Mucosa of descending colon (tissue), 3 donors: ENCODE measurements at regions not wholly inside any gene's neighbourhood (a gene's known extent, or its start where the extent isn't known, plus 50 kb on each side); places are given as distances from the start of the nearest gene placed in this dataset.

ENCODE experiments used
- ATAC-seq: fragments of 200-7000 bp; cut with Tn5 transposase; one replicate; pipeline ENCODE4 v1.9.1; 2020; ENCODE audit warnings: mild to moderate bottlenecking, moderate library complexity
- DNase-seq, 3 donors: peaks; one replicate each; pipeline ENCODE4 v3.0.0-alpha.2; 2020
- H3K36me3 ChIP-seq: fragments of 200-600 bp; one replicate; pipeline ENCODE4 v1.8.0; 2021; ENCODE audit warnings: low read depth, mild to moderate bottlenecking
- H3K4me1 ChIP-seq: fragments of 200-600 bp; one replicate; pipeline ENCODE4 v1.8.0; 2021; ENCODE audit warnings: low read depth, mild to moderate bottlenecking
- H3K4me3 ChIP-seq: fragments of 200-600 bp; one replicate; pipeline ENCODE4 v1.8.0; 2021; ENCODE audit warnings: mild to moderate bottlenecking
- H3K9me3 ChIP-seq: fragments of 200-600 bp; one replicate; pipeline ENCODE4 v1.8.0; 2021; ENCODE audit warnings: mild to moderate bottlenecking
- intact Hi-C, 2 donors: fragments of 100-400 bp; cut with DNase I in 1 of 2; cut with micrococcal nuclease in 1 of 2; formaldehyde crosslinking; loops; one replicate each; pipeline versions ENCODE4 v1.11.0 to v1.11.1; 2022; cut with DNase I, micrococcal nuclease
- TF ChIP-seq, protein P1 (sequence below): fragments of 200-600 bp; IDR thresholded peaks from one replicate; pipeline ENCODE4 v1.8.0; 2022; ENCODE audit warnings: antibody characterized with exemption, mild to moderate bottlenecking
- donor health status: DM: no; HTN: no; CAD: no; lungs with moderate emphysema.
- donor health status: DM: no; HTN: no; CAD: no.
- donor health status: DM: no; HTN: yes; CAD: no.

DNA sequence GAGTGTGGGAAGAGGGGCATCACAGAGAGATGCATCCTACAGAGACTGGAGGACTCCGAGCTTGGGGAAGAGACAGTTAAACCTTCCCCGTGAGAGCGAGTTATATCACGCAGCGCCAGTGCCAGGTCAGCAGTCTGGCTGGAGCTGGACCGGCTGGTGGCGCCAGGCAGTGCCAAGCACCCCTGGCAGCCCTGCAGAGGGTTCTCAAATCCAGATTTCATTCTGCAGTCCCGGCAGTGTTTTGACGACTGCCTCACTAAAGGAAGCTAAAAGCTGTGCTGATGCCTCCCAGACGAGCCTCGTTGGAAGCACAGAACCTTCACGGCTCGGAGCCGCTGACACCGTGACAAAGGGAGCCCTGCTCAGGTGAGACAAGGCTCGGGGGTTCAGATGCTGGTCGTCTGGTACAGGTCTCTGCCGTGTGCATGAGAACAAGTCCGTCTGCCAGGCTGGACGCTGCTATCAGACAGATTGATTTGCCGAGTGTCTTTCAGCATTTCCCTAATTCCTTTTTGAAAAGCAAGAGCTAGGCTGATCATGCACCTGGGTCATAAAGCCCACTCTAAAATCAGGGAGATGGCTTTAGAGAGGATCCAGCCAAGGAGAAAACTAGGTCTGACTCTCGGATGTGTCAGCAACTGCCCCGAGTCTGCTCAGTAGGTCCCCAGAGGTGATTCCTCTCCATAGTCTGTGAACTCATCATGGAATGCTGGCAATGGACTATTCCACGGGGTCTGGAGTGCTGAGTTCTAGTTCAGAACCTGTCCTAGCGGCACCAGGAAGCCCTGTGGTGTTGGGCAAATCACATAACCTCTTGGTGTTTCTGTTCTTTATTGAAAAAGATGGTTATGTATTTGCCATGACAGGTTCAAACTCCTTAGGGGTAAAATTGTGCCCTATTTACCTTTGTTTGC, 240.6 kb downstream of the SOX11 start:
- no peaks in the 10 kb centered on the region for H3K36me3 ChIP-seq
- no peaks in the 10 kb centered on the region for H3K4me1 ChIP-seq
- H3K4me3 ChIP-seq: no peak overlapping the region
- peaks cover 8% of the 10 kb centered on the region for H3K9me3 ChIP-seq
- intact Hi-C loops: no loop called here
- DNase-seq (no peak), ATAC-seq (no peak)
- TF ChIP-seq, protein P1, sequence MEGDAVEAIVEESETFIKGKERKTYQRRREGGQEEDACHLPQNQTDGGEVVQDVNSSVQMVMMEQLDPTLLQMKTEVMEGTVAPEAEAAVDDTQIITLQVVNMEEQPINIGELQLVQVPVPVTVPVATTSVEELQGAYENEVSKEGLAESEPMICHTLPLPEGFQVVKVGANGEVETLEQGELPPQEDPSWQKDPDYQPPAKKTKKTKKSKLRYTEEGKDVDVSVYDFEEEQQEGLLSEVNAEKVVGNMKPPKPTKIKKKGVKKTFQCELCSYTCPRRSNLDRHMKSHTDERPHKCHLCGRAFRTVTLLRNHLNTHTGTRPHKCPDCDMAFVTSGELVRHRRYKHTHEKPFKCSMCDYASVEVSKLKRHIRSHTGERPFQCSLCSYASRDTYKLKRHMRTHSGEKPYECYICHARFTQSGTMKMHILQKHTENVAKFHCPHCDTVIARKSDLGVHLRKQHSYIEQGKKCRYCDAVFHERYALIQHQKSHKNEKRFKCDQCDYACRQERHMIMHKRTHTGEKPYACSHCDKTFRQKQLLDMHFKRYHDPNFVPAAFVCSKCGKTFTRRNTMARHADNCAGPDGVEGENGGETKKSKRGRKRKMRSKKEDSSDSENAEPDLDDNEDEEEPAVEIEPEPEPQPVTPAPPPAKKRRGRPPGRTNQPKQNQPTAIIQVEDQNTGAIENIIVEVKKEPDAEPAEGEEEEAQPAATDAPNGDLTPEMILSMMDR: no peak

DNA sequence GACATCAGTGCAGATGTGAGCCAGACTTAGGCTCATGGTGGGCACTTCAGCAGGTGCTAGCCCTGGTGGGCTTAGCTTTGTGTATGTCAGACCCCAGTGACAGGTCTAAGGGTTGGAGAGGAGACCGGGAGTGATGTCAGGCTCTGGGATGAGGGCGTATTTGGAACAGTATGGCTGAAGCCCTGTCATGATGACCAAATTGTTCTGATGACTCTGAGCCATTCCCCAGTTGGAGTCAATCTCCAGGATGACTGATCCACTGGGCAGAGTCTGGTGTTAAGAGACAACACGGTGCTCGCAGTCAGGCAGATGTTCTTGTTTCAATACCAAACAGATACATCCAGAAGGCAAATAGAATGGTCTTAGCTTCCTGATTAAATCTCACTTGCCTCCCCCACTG, 241.5 kb downstream of the SOX11 start:
- H3K4me3 ChIP-seq: no peak overlapping the region
- no peak for DNase-seq
- H3K9me3 ChIP-seq: peaks cover 8% of the 10 kb centered on the region
- ATAC-seq: no peak
- H3K4me1 ChIP-seq: no peaks in the 10 kb centered on the region
- no peaks in the 10 kb centered on the region for H3K36me3 ChIP-seq
- TF ChIP-seq, protein P1: no peak
- intact Hi-C loops: no loop called here

DNA sequence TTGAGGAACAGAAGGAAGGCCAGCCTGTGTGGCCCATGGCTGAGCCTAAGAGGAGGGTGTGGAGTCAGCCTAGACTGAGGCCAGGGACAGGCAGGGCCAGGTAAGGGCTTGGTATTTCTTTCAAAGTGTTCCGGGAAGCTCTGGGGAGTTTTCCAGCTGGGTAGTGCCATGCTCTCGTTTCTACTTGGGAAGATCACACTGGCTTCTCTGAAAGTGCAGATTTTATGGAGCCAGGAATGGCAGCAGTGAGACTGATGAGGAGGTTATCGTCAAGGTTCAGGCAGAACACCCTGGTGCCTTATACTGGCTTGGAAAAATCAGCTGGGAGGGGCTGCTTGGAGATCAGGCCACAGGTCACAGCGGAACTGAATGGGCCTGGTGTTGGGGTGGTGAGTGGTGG, 245.1 kb downstream of the SOX11 start:
- TF ChIP-seq, protein P1: no peak
- Histone ChIP-seq H3K4me3 (no peak overlapping the region), H3K9me3 (peaks cover 3% of the 10 kb centered on the region), H3K36me3 (no peaks in the 10 kb centered on the region), H3K4me1 (no peaks in the 10 kb centered on the region)
- intact Hi-C loops: no loop called here
- ATAC-seq (no peak), DNase-seq (no peak)

DNA sequence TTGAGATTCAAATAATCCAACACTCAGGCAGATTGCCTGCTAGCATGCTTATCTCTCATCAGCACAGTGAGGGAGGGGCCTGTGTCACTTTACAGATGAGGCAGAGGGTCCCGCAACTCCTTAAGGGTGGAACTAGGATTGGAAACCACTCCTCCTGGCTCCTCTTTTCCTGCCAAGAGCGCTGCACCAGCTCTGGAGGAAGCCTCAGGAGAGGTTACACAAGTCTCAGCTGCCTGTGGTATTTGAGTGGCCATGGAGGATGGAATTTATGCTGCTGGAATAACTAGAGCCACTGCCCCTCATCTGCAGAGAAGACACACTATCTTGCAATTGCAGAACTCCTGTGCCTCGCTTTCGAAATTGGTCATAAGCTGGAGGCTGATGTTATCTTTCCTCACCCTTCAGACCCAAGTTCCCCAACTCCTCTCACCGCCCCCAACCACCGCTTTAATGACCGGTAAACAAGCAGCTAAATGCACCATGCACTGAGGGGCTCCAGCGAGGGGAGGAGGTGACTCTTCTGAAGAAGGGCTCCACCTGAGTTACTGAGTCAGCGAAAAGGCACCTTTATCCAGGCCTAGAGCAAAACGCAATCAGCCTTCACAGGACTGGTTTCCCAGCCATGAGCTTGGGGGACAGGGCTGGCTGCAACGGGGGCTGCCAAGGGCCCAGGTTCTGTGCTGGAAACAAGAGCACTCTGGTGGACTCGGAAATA, 245.8 kb downstream of the SOX11 start:
- H3K4me3 ChIP-seq: no peak overlapping the region
- DNase-seq (no peak), ATAC-seq (no peak)
- no peaks in the 10 kb centered on the region for H3K36me3 ChIP-seq
- intact Hi-C loops: no loop called here
- TF ChIP-seq, protein P1: no peak
- H3K9me3 ChIP-seq: peaks cover 4% of the 10 kb centered on the region
- no peaks in the 10 kb centered on the region for H3K4me1 ChIP-seq

DNA sequence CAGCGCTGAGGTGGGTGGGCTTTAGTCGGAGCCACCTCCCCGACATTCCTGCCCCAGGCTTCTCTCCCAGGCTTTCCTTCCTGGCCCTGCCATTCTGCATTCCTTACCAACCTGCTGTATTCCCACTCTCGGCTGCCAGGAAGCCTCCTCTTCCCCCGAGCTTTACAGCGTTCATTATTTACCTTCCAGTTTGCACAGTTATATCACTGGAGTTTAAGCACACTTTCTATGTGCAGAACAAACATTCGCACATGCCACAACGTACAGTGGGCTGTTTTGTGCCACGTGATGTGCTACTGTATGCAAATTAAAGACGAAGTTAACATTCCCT, 246.3 kb downstream of the SOX11 start:
- H3K4me3 ChIP-seq: no peak overlapping the region
- H3K9me3 ChIP-seq: peaks cover 4% of the 10 kb centered on the region
- ATAC-seq (no peak), DNase-seq (no peak)
- intact Hi-C loops: no loop called here
- no peaks in the 10 kb centered on the region for H3K4me1 ChIP-seq
- H3K36me3 ChIP-seq: no peaks in the 10 kb centered on the region
- TF ChIP-seq, protein P1: no peak
